K562 (cell line): ENCODE measurements at regions not wholly inside any gene's neighbourhood (a gene's known extent, or its start where the extent isn't known, plus 50 kb on each side); places are given as distances from the start of the nearest gene placed in this dataset.

Source experiments
- ATAC-seq: fragments of 200-7000 bp; cut with Tn5 transposase; 3 replicates; pipeline ENCODE4 v1.9.1; 2020; ENCODE audit warnings: moderate library complexity
- BruUV-seq: library from RNA; stranded (reverse); fragments of 400-500 nt; replicated peaks from 2 replicates; lab custom pipeline; 2021; lab: Mats Ljungman, UMichigan
- CTCF ChIA-PET: fragments of 300-600 bp; formaldehyde crosslinking; extraction: SDS; loops from one replicate; lab custom pipeline; 2021; ENCODE audit warnings: low intra/inter-chr PET ratio; lab: Yijun Ruan, JAX
- POLR2A ChIA-PET: fragments of 300-600, 350-650 bp; sonication (Branson Sonifier 250); formaldehyde crosslinking; extraction: SDS; loops from one replicate; lab custom pipeline; 2021; ENCODE audit warnings: antibody characterized with exemption, inconsistent platforms; lab: Yijun Ruan, JAX
- DNase-seq, 4 experiments: peaks; one replicate each; pipeline versions ENCODE4 v3.0.0 to v3.0.0-alpha.2; 2011 to 2018; ENCODE audit warnings: low spot score in 3 of 4, mixed read lengths in 3 of 4; ENCODE audit errors: extremely low read depth in 1 of 4
- FAIRE-seq: peaks from 2 replicates; lab custom pipeline; 2011; peaks lifted over from hg19 to GRCh38; lab: Jason Lieb, UNC
- H2AFZ ChIP-seq: 2 replicates; pipeline ENCODE4 v1.6.0; 2011; ENCODE audit warnings: low read depth, low read length, control low read depth, inconsistent platforms
- H3K27ac ChIP-seq: fragments of 200-600 bp; 3 replicates; pipeline ENCODE4 v1.8.0; 2011; ENCODE audit warnings: low read depth, mild to moderate bottlenecking, control low read depth, inconsistent platforms, low read length, moderate library complexity, mixed read lengths; ENCODE audit errors: extremely low read depth
- H3K27me3 ChIP-seq, 2 experiments: fragments of 300-600 bp in 1 of 2; 2 replicates in 1 of 2; 3 replicates in 1 of 2; pipeline versions ENCODE4 v1.6.0 to v1.8.0; 2011; ENCODE audit warnings: inconsistent platforms in 2 of 2, low read length in 2 of 2, mild to moderate bottlenecking in 1 of 2, mixed read lengths in 1 of 2, moderate library complexity in 1 of 2; ENCODE audit not compliant: control insufficient read depth in 2 of 2, insufficient read depth in 2 of 2
- H3K36me3 ChIP-seq: fragments of 300-600 bp; 3 replicates; pipeline ENCODE4 v1.8.0; 2011; ENCODE audit warnings: mild to moderate bottlenecking, low read length, inconsistent platforms; ENCODE audit not compliant: control insufficient read depth, insufficient read depth
- H3K4me1 ChIP-seq, 2 experiments: fragments of 200-600 bp in 1 of 2; replicated peaks in 1 of 2; 2 replicates in 1 of 2; 3 replicates in 1 of 2; pipeline versions ENCODE4 v1.5.1 to v1.8.0; 2011; ENCODE audit warnings: inconsistent platforms in 2 of 2, low read length in 2 of 2, mild to moderate bottlenecking in 1 of 2, mixed read lengths in 1 of 2, moderate library complexity in 1 of 2; ENCODE audit not compliant: control insufficient read depth in 2 of 2, insufficient read depth in 2 of 2
- H3K4me2 ChIP-seq: 2 replicates; pipeline ENCODE4 v1.6.1; 2011; ENCODE audit warnings: low read length, control low read depth, inconsistent platforms, mixed read lengths; ENCODE audit not compliant: insufficient read depth
- H3K4me3 ChIP-seq: fragments of 200-600 bp; sonication (generic), shearing (Covaris generic); 2 replicates; pipeline ENCODE4 v1.5.1; 2016; ENCODE audit warnings: control low read depth, inconsistent platforms
- H3K79me2 ChIP-seq: fragments of 200-600 bp; 3 replicates; pipeline ENCODE4 v1.8.0; 2011; ENCODE audit warnings: low read length, inconsistent platforms; ENCODE audit not compliant: control insufficient read depth, insufficient read depth
- H3K9ac ChIP-seq, 2 experiments: 2 replicates each; pipeline versions ENCODE4 v1.6.0 to v1.6.1; 2011; ENCODE audit warnings: low read depth in 2 of 2, low read length in 2 of 2, control low read depth in 1 of 2, inconsistent platforms in 1 of 2, mild to moderate bottlenecking in 1 of 2, mixed read lengths in 1 of 2; ENCODE audit not compliant: insufficient read depth in 1 of 2
- H3K9me1 ChIP-seq: one replicate; pipeline ENCODE4 v1.6.0; 2011; ENCODE audit warnings: inconsistent platforms, mild to moderate bottlenecking, low read length, moderate library complexity; ENCODE audit not compliant: control insufficient read depth, insufficient read depth
- H3K9me3 ChIP-seq: replicated peaks from 2 replicates; pipeline ENCODE4 v1.5.1; 2011; ENCODE audit warnings: low read depth, low read length, inconsistent platforms; ENCODE audit not compliant: control insufficient read depth, insufficient read depth
- H4K20me1 ChIP-seq: replicated peaks from 2 replicates; pipeline ENCODE4 v1.6.1; 2011; ENCODE audit warnings: low read length, inconsistent platforms, mixed read lengths; ENCODE audit not compliant: control insufficient read depth, insufficient read depth
- ATF4 ChIP-seq: fragments of 450-650 bp; formaldehyde crosslinking; IDR thresholded peaks from 2 replicates; pipeline ENCODE4 v1.4.0; 2022; ENCODE audit warnings: mild to moderate bottlenecking, moderate library complexity
- BRCA1 ChIP-seq, 2 experiments: fragments of 450-650 bp in 1 of 2; sonication (generic) in 1 of 2; formaldehyde crosslinking in 1 of 2; IDR thresholded peaks; 2 replicates each; pipeline versions ENCODE4 v1.5.0 to v1.6.1; 2017 to 2020; ENCODE audit warnings: mild to moderate bottlenecking in 1 of 2, missing genetic modification reagents in 1 of 2
- GABPB1 ChIP-seq: sonication (generic); formaldehyde crosslinking; IDR thresholded peaks from 2 replicates; pipeline ENCODE4 v1.8.0; 2022; ENCODE audit warnings: mild to moderate bottlenecking, missing genetic modification reagents
- KLF13 ChIP-seq: fragments of 450-650 bp; IDR thresholded peaks from 2 replicates; pipeline ENCODE4 v1.6.1; 2016; ENCODE audit warnings: missing genetic modification characterization, low read depth, mild to moderate bottlenecking, missing compliant biosample characterization, moderate library complexity, borderline replicate concordance
- MITF ChIP-seq: IDR thresholded peaks from 2 replicates; pipeline ENCODE4 v1.6.1; 2014; ENCODE audit warnings: antibody characterized with exemption
- MYC ChIP-seq, 2 experiments: fragments of 250-450 bp in 1 of 2; sonication (Bioruptor Pico) in 1 of 2; IDR thresholded peaks; 2 replicates each; pipeline versions ENCODE4 v1.5.1 to v1.6.1; 2012 to 2021; ENCODE audit warnings: low read depth in 2 of 2, borderline replicate concordance in 1 of 2, improper control_type of control experiment in 1 of 2, low read length in 1 of 2, mild to moderate bottlenecking in 1 of 2, moderate library complexity in 1 of 2
- NFRKB ChIP-seq: fragments of 450-650 bp; IDR thresholded peaks from 2 replicates; pipeline ENCODE4 v1.6.1; 2016; ENCODE audit warnings: low read depth
- SIN3B ChIP-seq: fragments of 450-650 bp; IDR thresholded peaks from 2 replicates; pipeline ENCODE4 v1.6.1; 2017; ENCODE audit warnings: low read depth, mild to moderate bottlenecking, moderate library complexity
- STAT6 ChIP-seq: sonication (generic); formaldehyde crosslinking; IDR thresholded peaks from 2 replicates; pipeline ENCODE4 v1.8.1; 2023; ENCODE audit warnings: mild to moderate bottlenecking, missing genetic modification reagents
- VEZF1 ChIP-seq: fragments of 200-800 bp; sonication (Bioruptor generic); IDR thresholded peaks from 2 replicates; pipeline ENCODE4 v1.6.1; 2017; ENCODE audit warnings: missing genetic modification characterization, missing compliant biosample characterization
- ZFX ChIP-seq: sonication (generic); formaldehyde crosslinking; IDR thresholded peaks from 2 replicates; pipeline ENCODE4 v1.8.0; 2022; ENCODE audit warnings: mild to moderate bottlenecking, missing genetic modification reagents, moderate library complexity
- ZNF184 ChIP-seq: sonication (generic); formaldehyde crosslinking; IDR thresholded peaks from 2 replicates; pipeline ENCODE4 v1.5.0; 2020; ENCODE audit warnings: missing genetic modification reagents
- ZNF324 ChIP-seq: fragments of 250-450 bp; sonication (Bioruptor Pico); IDR thresholded peaks from 2 replicates; pipeline ENCODE4 v1.4.0; 2020; ENCODE audit warnings: mild to moderate bottlenecking
- WGBS: fragments of 100-300 bp; shearing (Covaris generic); methylation state at CpG from one replicate; pipeline ENCODE4 v1.1.6; 2016; ENCODE audit warnings: low coverage, mixed read lengths; ENCODE audit not compliant: insufficient coverage; ENCODE audit errors: missing lambda C conversion rate; 5-methylcytosine and 5-hydroxymethylcytosine counted together
- in situ Hi-C: fragments of 300-500 bp; cut with MboI; formaldehyde crosslinking; loops from 4 replicates; pipeline ENCODE4 v1.15.0; 2018; ENCODE audit warnings: inconsistent platforms, mixed read lengths
- intact Hi-C: fragments of 100-400 bp; cut with micrococcal nuclease; formaldehyde crosslinking; loops from 2 replicates; pipeline ENCODE4 v1.14.2; 2022

GRCh38 chr2:152930501-152930900 is 212.1 kb downstream of the ARL6IP6 start:
- no peaks in the 10 kb centered on the region for H4K20me1 ChIP-seq
- ATAC-seq = no peak
- H3K9me1 ChIP-seq = no peaks in the 10 kb centered on the region
- BruUV-seq = no TSS peak
- WGBS = 2% methylated on average over 2 of the region's 2 CpGs
- no peak overlapping the region for H3K9ac ChIP-seq
- H3K36me3 ChIP-seq = no peaks in the 10 kb centered on the region
- ChIA-PET POLR2A (no interaction called here), CTCF (no interaction called here)
- FAIRE-seq = no peak
- no peaks in the 10 kb centered on the region for H3K4me1 ChIP-seq
- peaks cover 4% of the 10 kb centered on the region for H3K9me3 ChIP-seq
- no peak overlapping the region for H2AFZ ChIP-seq
- H3K27me3 ChIP-seq = no peaks in the 10 kb centered on the region
- TF ChIP-seq MITF (no peak), ZNF184 (CRISPR knock-in tag) (no peak), BRCA1 (IDR thresholded peaks at IDR 0.05) (no peak), BRCA1 (CRISPR knock-in tag; IDR thresholded peaks at IDR 0.05) (no peak), VEZF1 (CRISPR knock-in tag) (no peak), STAT6 (CRISPR knock-in tag) (no peak), MYC (IDR thresholded peaks at IDR 0.05; ENCODE audit: low read depth, low read length) (no peak), MYC (CRISPR knock-in tag; IDR thresholded peaks at IDR 0.05; ENCODE audit: borderline replicate concordance, low read depth) (no peak), GABPB1 (CRISPR knock-in tag) (no peak), ATF4 (CRISPR knock-in tag) (no peak), SIN3B (no peak), ZFX (no peak), NFRKB (no peak), ZNF324 (CRISPR knock-in tag) (no peak), KLF13 (tag) (no peak)
- intact Hi-C loops (no loop called here), in situ Hi-C loops (no loop called here)
- H3K27ac ChIP-seq = no peak overlapping the region
- no peak overlapping the region for H3K4me2 ChIP-seq
- no peak for DNase-seq
- no peak overlapping the region for H3K4me3 ChIP-seq
- no peaks in the 10 kb centered on the region for H3K79me2 ChIP-seq
